ENCODE measurements at regions not wholly inside any gene's neighbourhood (a gene's known extent, or its start where the extent isn't known, plus 50 kb on each side); places are given as distances from the start of the nearest gene placed in this dataset.
"Not testable (repeated sequence)": the region's sequence is repeated elsewhere in the genome, so short reads cannot be mapped to it uniquely, and the experiment has no call there.

DNA sequence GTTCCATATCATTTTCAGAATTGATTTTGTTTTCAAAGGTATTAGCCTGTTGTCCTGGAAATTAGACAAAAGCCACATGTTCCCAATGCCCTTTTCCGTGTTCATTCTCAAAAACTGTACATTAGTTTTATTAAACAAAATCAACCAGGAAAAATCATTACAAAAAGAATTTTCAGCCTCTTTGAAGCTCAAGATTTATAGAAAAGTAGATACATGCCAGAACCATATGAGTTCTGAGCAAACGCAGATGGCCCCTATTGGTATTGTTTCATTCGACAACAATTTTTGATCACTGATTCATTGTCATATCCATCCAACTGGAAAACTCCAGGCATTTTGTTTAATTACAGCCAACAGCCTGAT is 148.5 kb upstream of the GRAMD2B start:
- intact Hi-C loops (cut with micrococcal nuclease), result no loop called here
- no peaks in the 10 kb centered on the region for H3K9me3 ChIP-seq (replicated peaks)

DNA sequence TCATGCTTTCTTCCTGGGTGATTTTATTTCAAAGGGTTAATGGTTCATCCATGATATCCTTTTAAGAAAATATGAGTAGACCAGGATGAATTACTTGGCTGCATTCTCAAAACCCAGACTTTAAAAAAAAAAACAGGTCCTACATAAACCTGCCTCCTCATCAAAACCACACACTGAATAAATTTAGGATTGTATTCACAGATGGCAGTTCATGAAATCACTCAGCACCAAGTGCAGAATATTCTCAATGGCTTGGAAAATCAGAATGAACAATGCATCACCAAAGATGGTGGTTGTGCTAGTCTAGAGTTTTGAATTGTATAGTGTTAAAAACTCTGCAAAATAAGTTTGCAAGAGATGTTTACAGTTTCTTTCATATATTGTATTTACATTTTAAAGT is 145.4 kb upstream of the GRAMD2B start:
- H3K27me3 ChIP-seq (ENCODE audit: low read depth), result no peaks in the 10 kb centered on the region
- TF ChIP-seq, protein P1, sequence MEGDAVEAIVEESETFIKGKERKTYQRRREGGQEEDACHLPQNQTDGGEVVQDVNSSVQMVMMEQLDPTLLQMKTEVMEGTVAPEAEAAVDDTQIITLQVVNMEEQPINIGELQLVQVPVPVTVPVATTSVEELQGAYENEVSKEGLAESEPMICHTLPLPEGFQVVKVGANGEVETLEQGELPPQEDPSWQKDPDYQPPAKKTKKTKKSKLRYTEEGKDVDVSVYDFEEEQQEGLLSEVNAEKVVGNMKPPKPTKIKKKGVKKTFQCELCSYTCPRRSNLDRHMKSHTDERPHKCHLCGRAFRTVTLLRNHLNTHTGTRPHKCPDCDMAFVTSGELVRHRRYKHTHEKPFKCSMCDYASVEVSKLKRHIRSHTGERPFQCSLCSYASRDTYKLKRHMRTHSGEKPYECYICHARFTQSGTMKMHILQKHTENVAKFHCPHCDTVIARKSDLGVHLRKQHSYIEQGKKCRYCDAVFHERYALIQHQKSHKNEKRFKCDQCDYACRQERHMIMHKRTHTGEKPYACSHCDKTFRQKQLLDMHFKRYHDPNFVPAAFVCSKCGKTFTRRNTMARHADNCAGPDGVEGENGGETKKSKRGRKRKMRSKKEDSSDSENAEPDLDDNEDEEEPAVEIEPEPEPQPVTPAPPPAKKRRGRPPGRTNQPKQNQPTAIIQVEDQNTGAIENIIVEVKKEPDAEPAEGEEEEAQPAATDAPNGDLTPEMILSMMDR (IDR thresholded peaks at IDR 0.05; ENCODE audit: borderline replicate concordance), result no peak
- intact Hi-C loops (cut with micrococcal nuclease), result no loop called here
- no peak for DNase-seq
- peaks cover 3% of the 10 kb centered on the region for H3K4me1 ChIP-seq
- H3K9me3 ChIP-seq (replicated peaks), result no peaks in the 10 kb centered on the region
- no peak overlapping the region for H3K27ac ChIP-seq (replicated peaks)
- H3K36me3 ChIP-seq, result no peaks in the 10 kb centered on the region
- H3K4me3 ChIP-seq, result no peak overlapping the region

More for the DNA sequence above, 148.5 kb upstream of the GRAMD2B start:
- H3K4me1 ChIP-seq, result no peaks in the 10 kb centered on the region
- H3K4me3 ChIP-seq, result no peak overlapping the region
- H3K27me3 ChIP-seq (ENCODE audit: low read depth), result no peaks in the 10 kb centered on the region
- no peak overlapping the region for H3K27ac ChIP-seq (replicated peaks)
- no peaks in the 10 kb centered on the region for H3K36me3 ChIP-seq
- no peak for DNase-seq
- TF ChIP-seq, protein P1 (IDR thresholded peaks at IDR 0.05; ENCODE audit: borderline replicate concordance), result no peak

DNA sequence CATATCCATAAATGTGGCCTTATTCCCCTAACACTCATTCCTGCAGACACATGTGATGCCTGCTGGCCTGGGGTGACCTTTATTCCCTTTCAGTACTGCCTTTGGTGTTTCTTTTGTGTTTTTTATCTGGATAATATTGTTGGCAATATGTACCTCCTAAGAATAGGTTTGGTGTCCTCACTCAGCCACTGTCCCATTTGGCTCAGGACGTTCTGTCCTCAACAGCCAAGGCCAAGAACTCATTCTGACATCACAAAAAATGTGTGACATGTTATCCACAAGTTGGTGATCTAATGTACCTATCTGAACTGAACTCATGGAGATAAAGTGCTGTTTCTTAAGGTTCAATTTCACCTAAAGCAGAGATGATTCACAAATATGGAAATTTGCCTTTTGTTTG is 142.9 kb upstream of the GRAMD2B start:
- TF ChIP-seq, protein P1 (IDR thresholded peaks at IDR 0.05; ENCODE audit: borderline replicate concordance), result no peak
- intact Hi-C loops (cut with micrococcal nuclease), result no loop called here
- H3K4me3 ChIP-seq, result no peak overlapping the region

DNA sequence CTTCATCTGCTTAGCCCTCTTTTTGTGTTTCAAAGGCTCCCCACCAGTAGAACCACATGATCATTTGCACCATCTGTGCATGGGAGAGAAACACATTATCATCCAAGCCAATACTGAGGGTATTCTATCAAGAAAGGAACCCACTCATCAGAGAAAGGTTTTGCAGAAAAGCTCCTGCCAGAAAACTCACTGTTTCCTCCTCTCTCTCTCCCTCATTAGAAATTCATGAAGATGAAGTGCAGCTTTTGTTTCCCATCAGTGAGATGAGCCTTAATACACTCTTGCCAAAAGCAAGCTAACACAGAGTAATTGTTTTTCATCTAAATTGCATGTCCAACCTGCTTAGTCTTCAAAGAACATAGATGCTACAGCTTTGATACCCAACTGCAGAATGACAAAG is 142.4 kb upstream of the GRAMD2B start:
- H3K9me3 ChIP-seq (replicated peaks), result no peaks in the 10 kb centered on the region

More for the DNA sequence above, 142.9 kb upstream of the GRAMD2B start:
- Histone ChIP-seq H3K9me3 (replicated peaks) (no peaks in the 10 kb centered on the region), H3K27ac (replicated peaks) (peak overlapping the region; percentile 51), H3K36me3 (no peaks in the 10 kb centered on the region), H3K27me3 (ENCODE audit: low read depth) (no peaks in the 10 kb centered on the region), H3K4me1 (peaks cover 3% of the 10 kb centered on the region)
- DNase-seq, result peak; percentile 22

DNA sequence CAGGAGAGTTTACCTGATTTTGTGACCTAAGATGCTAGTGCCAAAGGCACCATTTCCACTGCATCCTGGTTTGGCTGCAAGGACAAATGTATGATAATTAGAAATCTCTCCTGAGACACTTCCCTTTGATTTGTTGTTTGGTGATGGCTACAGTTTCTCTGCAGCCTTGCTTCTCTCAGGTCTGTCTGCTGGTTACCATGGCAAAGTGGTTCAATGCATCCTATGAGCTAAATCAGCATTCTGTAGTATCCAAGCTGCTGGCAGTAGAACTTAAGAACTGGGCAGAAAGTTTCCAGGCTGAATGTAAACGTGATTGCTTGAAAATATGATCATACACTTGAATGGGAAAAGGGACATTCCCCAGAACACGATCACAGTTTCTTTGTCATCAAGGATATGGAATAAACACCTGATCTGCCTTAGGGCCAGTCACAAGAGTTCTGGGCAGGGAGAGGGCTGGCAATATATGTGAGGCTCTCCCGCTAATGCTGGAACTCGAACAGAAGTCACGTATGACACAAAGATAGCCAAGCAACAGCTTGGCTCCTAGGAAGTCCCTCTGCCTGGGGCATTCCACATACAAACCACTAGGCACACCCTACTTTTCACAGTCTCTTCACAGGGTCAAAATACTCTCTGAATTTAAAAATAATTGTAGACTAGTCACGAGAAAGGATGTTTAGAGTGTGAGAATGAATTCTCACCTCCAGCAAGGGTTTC is 138.1 kb upstream of the GRAMD2B start:
- TF ChIP-seq, protein P1 (IDR thresholded peaks at IDR 0.05; ENCODE audit: borderline replicate concordance), result no peak
- no peaks in the 10 kb centered on the region for H3K36me3 ChIP-seq
- H3K9me3 ChIP-seq (replicated peaks), result no peaks in the 10 kb centered on the region
- H3K27me3 ChIP-seq (ENCODE audit: low read depth), result no peaks in the 10 kb centered on the region
- DNase-seq, result no peak
- intact Hi-C loops (cut with micrococcal nuclease), result no loop called here
- peaks cover 3% of the 10 kb centered on the region for H3K4me1 ChIP-seq
- H3K27ac ChIP-seq (replicated peaks), result no peak overlapping the region
- H3K4me3 ChIP-seq, result no peak overlapping the region

More for the DNA sequence above, 142.4 kb upstream of the GRAMD2B start:
- peak overlapping the region; percentile 35 for H3K27ac ChIP-seq (replicated peaks)
- no peaks in the 10 kb centered on the region for H3K36me3 ChIP-seq
- TF ChIP-seq, protein P1 (IDR thresholded peaks at IDR 0.05; ENCODE audit: borderline replicate concordance), result no peak
- peaks cover 3% of the 10 kb centered on the region for H3K4me1 ChIP-seq
- intact Hi-C loops (cut with micrococcal nuclease), result no loop called here
- no peaks in the 10 kb centered on the region for H3K27me3 ChIP-seq (ENCODE audit: low read depth)
- H3K4me3 ChIP-seq, result no peak overlapping the region
- DNase-seq, result no peak

DNA sequence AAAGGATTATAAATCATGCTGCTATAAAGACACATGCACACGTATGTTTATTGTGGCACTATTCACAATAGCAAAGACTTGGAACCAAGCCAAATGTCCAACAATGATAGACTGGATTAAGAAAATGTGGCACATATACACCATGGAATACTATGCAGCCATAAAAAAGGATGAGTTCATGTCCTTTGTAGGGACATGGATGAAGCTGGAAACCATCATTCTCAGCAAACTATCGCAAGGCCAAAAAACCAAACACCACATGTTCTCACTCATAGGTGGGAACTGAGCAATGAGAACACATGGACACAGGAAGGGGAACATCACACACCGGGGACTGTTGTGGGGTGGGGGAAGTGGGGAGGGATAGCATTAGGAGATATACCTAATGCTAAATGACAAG is 127.1 kb upstream of the GRAMD2B start:
- H3K36me3 ChIP-seq; H3K4me1 ChIP-seq; intact Hi-C loops (cut with micrococcal nuclease); H3K27me3 ChIP-seq (ENCODE audit: low read depth); H3K27ac ChIP-seq (replicated peaks); H3K4me3 ChIP-seq; H3K9me3 ChIP-seq (replicated peaks); DNase-seq: not testable (repeated sequence)

All from left ventricle myocardium inferior (tissue), 1 donor.